Activated T-helper 17 cell treated with anti-CD3 and anti-CD28 coated beads, Interleukin-2, amount 50 U/mL, for 72 hours (primary cell): ENCODE measurements at regions not wholly inside any gene's neighbourhood (a gene's known extent, or its start where the extent isn't known, plus 50 kb on each side); places are given as distances from the start of the nearest gene placed in this dataset.
"Not testable (repeated sequence)": the region's sequence is repeated elsewhere in the genome, so short reads cannot be mapped to it uniquely, and the experiment has no call there.

Source experiments
- ATAC-seq: fragments of 150-1000 bp; cut with Tn5 transposase; replicated peaks from 2 replicates; pipeline ENCODE4 v1.10.0; 2021; ENCODE audit warnings: mild to moderate bottlenecking, moderate library complexity
- H3K27ac Mint-ChIP-seq: one replicate; pipeline ENCODE4 v1.8.0; 2022; ENCODE audit warnings: mixed read lengths
- H3K27me3 Mint-ChIP-seq: one replicate; pipeline ENCODE4 v1.8.0; 2022; ENCODE audit warnings: mixed read lengths
- H3K36me3 Mint-ChIP-seq: one replicate; pipeline ENCODE4 v1.8.0; 2022; ENCODE audit warnings: low read depth, mild to moderate bottlenecking, mixed read lengths
- H3K4me1 Mint-ChIP-seq: one replicate; pipeline ENCODE4 v1.8.0; 2022; ENCODE audit warnings: mixed read lengths
- H3K4me3 Mint-ChIP-seq: one replicate; pipeline ENCODE4 v1.8.0; 2022; ENCODE audit warnings: mild to moderate bottlenecking, mixed read lengths
- H3K9me3 Mint-ChIP-seq: one replicate; pipeline ENCODE4 v1.8.0; 2022; ENCODE audit warnings: mixed read lengths

DNA sequence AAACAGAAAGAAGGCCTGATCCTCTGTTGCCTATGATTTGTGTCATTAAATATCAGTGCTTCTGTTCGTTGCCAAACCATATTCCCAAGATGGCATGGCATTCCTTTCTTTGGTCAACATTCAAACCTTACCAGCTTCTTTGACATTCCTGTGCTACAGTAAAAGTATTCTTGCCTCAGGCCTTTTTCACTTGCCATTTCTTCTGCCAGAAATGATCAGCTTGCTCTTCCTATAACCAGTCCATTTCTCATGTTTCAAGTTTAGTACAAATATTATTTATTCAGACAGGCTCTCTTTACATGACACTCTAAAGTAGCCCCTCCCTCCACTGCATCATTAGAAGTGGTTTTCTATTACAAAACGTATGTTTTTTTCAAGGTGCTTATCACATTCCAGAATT lies 278.3 kb downstream of the KCNJ2 start:
- no peak overlapping the region for H3K27ac Mint-ChIP-seq
- no peaks in the 10 kb centered on the region for H3K4me1 Mint-ChIP-seq
- H3K36me3 Mint-ChIP-seq: no peaks in the 10 kb centered on the region
- ATAC-seq: no peak
- no peak overlapping the region for H3K4me3 Mint-ChIP-seq
- H3K9me3 Mint-ChIP-seq: no peaks in the 10 kb centered on the region
- no peaks in the 10 kb centered on the region for H3K27me3 Mint-ChIP-seq

DNA sequence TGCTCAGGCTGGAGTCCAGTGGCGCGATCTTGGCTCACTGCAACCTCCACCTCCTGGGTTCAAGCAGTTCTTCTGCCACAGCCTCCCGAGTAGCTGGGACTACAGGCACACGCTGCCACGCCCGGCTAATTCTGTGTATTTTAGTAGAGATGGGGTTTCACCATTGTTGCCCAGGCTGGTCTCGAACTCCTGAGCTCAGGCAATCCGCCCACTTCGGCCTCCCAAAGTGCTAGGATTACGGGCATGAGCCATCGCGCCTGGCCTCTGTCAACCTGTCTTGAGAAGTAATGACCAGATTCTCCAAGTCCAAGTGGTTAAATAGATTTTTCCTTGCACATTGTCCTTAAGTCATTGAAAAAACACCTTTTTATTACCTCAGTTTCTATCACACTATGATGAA lies 283.7 kb downstream of the KCNJ2 start:
- H3K27me3 Mint-ChIP-seq, H3K4me3 Mint-ChIP-seq, H3K9me3 Mint-ChIP-seq, H3K4me1 Mint-ChIP-seq, H3K36me3 Mint-ChIP-seq, ATAC-seq, H3K27ac Mint-ChIP-seq: not testable (repeated sequence)

DNA sequence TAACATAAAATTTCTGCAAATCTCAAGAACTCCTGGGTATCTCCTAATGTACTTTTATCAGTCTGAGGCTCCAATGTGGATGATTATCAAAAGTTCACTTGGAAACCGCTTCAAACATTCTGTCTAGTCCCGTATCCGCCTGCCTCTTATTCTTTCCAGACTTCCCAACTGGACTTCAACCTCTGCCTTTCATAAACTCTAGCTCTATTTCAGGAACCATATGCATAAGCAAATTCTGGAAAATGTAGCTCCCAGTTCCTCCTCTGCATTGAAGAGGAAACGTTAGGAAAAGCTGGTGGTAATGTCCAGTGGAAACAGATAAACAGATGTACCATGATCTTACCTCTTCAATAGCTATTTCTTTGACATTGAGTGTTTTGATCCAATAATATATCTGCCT lies 285.0 kb downstream of the KCNJ2 start:
- H3K9me3 Mint-ChIP-seq: peaks cover 6% of the 10 kb centered on the region
- H3K4me3 Mint-ChIP-seq: no peak overlapping the region
- no peaks in the 10 kb centered on the region for H3K36me3 Mint-ChIP-seq
- ATAC-seq: no peak
- H3K27ac Mint-ChIP-seq: no peak overlapping the region
- H3K27me3 Mint-ChIP-seq: peaks cover 3% of the 10 kb centered on the region
- H3K4me1 Mint-ChIP-seq: no peaks in the 10 kb centered on the region

DNA sequence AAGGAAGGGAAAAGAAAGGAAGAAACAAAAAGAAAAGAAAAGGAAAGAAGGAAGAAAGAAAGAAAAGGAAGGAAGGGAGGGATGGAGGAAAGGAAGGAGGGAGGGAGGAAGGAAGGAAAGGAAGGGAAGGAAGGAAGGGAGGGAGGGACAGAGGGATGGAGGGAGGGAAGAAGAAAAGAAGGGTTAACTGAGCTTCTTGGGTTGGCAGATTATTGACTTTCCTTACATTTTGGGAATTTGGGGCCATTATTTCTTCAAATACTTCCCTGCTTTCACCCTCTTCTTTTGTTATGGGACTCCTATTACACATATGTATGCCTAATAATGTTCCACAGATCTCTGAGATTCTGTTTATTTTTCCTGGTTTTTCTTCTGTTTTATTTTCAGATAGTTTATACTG lies 285.6 kb downstream of the KCNJ2 start:
- Mint-ChIP-seq H3K36me3 (no peaks in the 10 kb centered on the region), H3K27me3 (peaks cover 3% of the 10 kb centered on the region), H3K9me3 (peaks cover 6% of the 10 kb centered on the region), H3K4me1 (no peaks in the 10 kb centered on the region), H3K27ac (no peak overlapping the region), H3K4me3 (no peak overlapping the region)
- ATAC-seq: no peak

DNA sequence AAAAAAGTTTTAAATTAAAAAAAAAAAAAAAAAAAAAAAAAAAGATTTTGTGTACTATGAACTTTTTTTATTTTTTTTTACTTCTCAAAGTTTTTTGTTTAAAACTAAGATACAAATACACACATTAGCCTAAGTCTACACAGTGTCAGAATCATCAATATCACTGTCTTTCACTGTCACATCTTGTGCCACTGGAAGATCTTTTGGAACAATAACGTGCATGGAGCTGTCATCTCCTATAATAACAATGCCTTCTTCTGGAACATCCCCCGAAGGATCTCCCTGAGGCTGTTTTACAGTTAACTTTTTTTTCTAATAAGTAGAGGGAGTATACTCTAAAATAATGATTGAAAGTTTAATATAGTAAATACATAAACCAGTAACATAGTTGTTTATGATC lies 295.7 kb downstream of the KCNJ2 start:
- Mint-ChIP-seq H3K27ac (no peak overlapping the region), H3K36me3 (no peaks in the 10 kb centered on the region), H3K27me3 (no peaks in the 10 kb centered on the region), H3K9me3 (no peaks in the 10 kb centered on the region), H3K4me3 (no peak overlapping the region), H3K4me1 (no peaks in the 10 kb centered on the region)
- no peak for ATAC-seq

DNA sequence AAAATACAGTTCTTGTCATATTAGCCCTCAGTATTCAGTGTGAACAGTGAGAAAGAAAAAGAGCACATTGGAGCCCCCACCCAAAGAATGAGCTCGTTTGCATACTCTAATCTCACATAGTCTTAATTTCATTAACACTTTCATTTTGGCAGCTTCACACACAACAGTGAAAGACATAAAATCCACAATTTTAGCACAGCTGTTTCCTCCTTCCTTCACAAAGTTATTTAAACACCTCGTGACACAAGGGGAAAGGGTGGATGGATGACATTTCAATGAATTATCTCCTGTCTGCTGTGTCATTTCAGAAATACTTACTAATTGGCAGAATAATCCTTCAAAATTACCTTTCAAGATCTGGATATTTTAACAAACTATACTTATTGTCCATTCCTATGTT lies 299.3 kb downstream of the KCNJ2 start:
- Mint-ChIP-seq H3K27me3 (no peaks in the 10 kb centered on the region), H3K4me1 (no peaks in the 10 kb centered on the region), H3K9me3 (no peaks in the 10 kb centered on the region), H3K27ac (no peak overlapping the region), H3K36me3 (no peaks in the 10 kb centered on the region), H3K4me3 (no peak overlapping the region)
- ATAC-seq: no peak

DNA sequence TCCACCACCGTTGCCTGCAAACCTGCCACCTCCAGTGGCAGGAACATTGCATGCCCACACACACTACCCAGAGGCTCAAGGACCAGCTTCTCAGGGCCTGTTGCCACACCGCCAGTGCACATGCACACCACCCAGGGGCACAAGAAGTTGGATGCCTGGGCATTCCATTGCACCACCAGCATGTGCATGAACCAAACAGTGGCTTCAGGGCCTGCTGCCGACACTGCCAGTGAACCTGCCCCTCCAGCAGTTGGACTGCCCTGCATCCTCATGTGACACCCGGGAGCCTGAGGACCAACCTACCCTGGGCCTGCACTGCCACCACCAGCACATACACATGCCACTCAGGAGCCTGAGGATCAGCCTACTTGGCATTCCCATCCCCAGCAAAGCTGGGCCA lies 303.7 kb downstream of the KCNJ2 start:
- Mint-ChIP-seq H3K9me3 (peaks cover 4% of the 10 kb centered on the region), H3K27ac (no peak overlapping the region), H3K36me3 (no peaks in the 10 kb centered on the region), H3K4me3 (no peak overlapping the region), H3K4me1 (no peaks in the 10 kb centered on the region), H3K27me3 (no peaks in the 10 kb centered on the region)
- no peak for ATAC-seq

DNA sequence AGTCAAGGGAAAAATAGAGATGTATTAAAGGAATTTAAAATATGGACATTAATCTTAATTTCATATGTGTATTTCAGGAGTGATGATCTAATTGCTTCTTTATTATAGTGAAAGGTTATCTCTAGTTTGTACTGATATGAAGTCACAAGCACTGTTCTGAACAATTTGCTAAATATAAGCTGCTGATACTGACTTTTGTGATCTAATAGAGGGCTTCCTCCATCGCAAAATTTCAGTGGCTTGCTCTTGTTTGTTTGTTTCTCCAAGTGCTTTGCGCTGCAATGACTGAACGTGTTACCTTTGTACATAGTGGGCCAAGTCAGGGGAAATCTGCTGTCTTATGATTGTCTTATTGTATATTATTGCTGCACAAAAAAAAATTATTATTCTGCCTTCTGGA lies 307.0 kb downstream of the KCNJ2 start:
- Mint-ChIP-seq H3K4me1 (no peaks in the 10 kb centered on the region), H3K9me3 (peaks cover 4% of the 10 kb centered on the region), H3K4me3 (no peak overlapping the region), H3K27me3 (no peaks in the 10 kb centered on the region), H3K27ac (no peak overlapping the region), H3K36me3 (no peaks in the 10 kb centered on the region)
- no peak for ATAC-seq

DNA sequence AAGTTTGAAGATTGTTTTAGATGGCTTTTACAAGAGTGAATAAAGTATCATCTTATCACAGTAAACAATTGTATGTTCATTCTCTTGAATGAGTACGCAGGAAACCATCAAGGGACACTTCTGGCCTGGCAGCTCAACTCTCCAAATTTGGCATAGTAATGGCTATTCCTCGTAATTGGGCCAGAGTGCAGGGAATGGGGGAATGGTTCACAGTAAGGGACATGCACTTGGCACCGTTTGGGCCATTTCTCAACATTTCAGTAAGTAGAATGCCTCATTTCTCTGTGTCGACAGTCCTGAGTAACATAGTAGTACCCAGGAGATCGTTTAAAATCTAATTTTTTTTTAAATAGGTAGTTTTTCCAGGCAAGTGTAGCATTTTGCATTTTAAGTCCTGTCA lies 309.6 kb downstream of the KCNJ2 start:
- Mint-ChIP-seq H3K4me3 (no peak overlapping the region), H3K27me3 (no peaks in the 10 kb centered on the region), H3K9me3 (peaks cover 10% of the 10 kb centered on the region), H3K27ac (no peak overlapping the region), H3K36me3 (no peaks in the 10 kb centered on the region), H3K4me1 (no peaks in the 10 kb centered on the region)
- ATAC-seq: no peak

DNA sequence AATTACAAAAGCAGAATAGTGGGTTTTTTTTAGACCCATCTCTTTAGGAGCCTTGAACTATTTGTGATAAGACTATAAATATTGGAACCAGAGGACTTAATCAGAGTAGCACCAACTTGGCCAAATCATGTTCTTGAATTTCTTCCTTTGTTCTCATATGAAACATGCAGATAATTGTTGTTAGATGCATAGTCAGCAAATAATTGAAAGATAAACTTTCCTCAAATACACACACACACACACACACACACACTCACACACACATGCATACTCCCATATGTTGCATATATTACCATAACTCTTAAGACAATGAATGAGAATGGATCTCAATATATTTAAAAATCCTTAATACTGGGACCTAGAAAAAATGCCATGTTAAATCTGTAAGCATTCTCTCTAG lies 310.4 kb downstream of the KCNJ2 start:
- Mint-ChIP-seq H3K27me3 (no peaks in the 10 kb centered on the region), H3K27ac (no peak overlapping the region), H3K9me3 (peaks cover 5% of the 10 kb centered on the region), H3K4me1 (no peaks in the 10 kb centered on the region), H3K36me3 (no peaks in the 10 kb centered on the region), H3K4me3 (no peak overlapping the region)
- ATAC-seq: no peak

DNA sequence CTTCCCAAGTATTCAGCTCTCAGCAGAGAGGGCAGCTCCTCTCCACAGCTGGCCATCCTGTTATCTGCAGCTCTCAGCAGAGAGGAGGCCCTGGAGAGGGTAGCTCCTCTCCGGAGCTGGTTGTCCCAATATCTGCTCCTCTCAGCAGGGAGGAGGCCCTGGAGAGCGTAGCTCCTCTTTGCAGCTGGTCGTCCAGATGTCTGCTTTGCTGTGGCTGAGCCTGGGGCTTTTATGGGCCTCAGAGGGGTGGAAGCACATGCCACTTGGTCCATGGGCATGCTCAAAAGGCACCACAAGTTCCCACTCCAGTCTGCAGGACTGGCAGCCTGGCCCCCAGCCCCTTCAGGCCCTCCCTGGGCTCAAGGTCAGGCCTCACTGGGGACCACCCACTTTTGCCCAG lies 314.3 kb downstream of the KCNJ2 start:
- H3K27me3 Mint-ChIP-seq: no peaks in the 10 kb centered on the region
- peaks cover 5% of the 10 kb centered on the region for H3K9me3 Mint-ChIP-seq
- no peak overlapping the region for H3K4me3 Mint-ChIP-seq
- no peak overlapping the region for H3K27ac Mint-ChIP-seq
- no peaks in the 10 kb centered on the region for H3K36me3 Mint-ChIP-seq
- no peaks in the 10 kb centered on the region for H3K4me1 Mint-ChIP-seq
- no peak for ATAC-seq

DNA sequence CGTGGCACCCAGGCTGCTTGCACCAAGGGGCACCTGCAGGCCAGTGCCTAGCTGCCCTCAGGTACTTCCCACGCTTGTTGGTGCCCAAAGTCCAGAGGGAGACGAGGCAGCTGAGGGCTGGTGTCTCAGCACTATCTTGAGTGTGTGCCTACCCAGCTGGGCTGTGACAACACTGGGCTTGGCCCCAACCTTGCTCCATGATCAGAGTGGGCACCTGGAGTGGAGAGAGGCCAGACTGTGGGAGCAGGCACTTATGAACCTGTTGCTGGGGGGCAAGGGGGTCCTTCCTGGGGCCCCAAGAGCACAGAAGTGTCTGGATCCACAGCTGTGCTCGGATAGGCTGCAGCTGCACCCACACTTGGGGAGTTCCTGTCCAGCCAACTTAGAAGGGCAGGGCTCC lies 314.7 kb downstream of the KCNJ2 start:
- H3K4me3 Mint-ChIP-seq: no peak overlapping the region
- ATAC-seq: no peak
- H3K4me1 Mint-ChIP-seq: no peaks in the 10 kb centered on the region
- peaks cover 5% of the 10 kb centered on the region for H3K9me3 Mint-ChIP-seq
- no peaks in the 10 kb centered on the region for H3K27me3 Mint-ChIP-seq
- H3K27ac Mint-ChIP-seq: no peak overlapping the region
- H3K36me3 Mint-ChIP-seq: no peaks in the 10 kb centered on the region

DNA sequence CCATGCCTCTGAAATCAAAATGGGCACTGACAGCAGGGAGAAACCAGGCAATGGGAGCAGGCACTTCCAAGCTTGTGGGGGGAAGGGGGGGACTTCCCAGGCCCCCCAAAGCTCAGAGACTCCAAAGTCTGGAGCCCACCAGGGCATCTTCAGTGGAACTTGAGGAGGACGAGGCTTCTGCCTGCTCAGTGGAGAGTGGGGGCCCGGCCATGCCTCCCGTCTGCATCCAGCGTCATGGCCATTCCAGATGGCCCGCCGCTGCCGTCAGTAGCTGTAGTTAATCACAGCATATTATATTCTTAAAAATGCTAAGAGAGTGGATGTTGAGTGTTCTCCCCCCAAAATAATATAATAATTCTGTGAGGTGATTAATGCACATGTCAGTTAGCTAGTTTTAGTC lies 315.2 kb downstream of the KCNJ2 start:
- Mint-ChIP-seq H3K27me3 (no peaks in the 10 kb centered on the region), H3K27ac (no peak overlapping the region)
- ATAC-seq: no peak

DNA sequence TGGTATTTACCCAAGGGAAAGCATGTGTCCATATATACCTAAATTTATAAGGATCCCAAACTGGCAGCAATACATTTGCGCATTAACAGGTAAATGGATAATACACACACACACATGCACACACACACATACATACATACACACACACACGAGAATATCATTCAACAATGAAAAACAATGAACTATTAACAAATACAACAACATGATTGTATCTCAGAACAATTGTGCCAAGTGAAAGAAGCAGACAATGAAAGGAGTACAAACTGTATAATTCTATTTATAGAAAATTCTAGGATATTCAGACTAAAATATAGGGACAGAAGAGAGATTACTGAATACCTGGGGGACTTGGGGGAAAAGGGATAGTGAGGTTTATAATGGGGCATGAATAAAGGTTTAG lies 323.0 kb downstream of the KCNJ2 start:
- Mint-ChIP-seq H3K9me3 (no peaks in the 10 kb centered on the region), H3K4me3 (no peak overlapping the region), H3K36me3 (no peaks in the 10 kb centered on the region), H3K27ac (no peak overlapping the region), H3K4me1 (no peaks in the 10 kb centered on the region), H3K27me3 (peaks cover 9% of the 10 kb centered on the region)
- no peak for ATAC-seq

More for the DNA sequence above, 315.2 kb downstream of the KCNJ2 start:
- Mint-ChIP-seq H3K36me3 (no peaks in the 10 kb centered on the region), H3K4me1 (no peaks in the 10 kb centered on the region), H3K9me3 (peaks cover 5% of the 10 kb centered on the region), H3K4me3 (no peak overlapping the region)

DNA sequence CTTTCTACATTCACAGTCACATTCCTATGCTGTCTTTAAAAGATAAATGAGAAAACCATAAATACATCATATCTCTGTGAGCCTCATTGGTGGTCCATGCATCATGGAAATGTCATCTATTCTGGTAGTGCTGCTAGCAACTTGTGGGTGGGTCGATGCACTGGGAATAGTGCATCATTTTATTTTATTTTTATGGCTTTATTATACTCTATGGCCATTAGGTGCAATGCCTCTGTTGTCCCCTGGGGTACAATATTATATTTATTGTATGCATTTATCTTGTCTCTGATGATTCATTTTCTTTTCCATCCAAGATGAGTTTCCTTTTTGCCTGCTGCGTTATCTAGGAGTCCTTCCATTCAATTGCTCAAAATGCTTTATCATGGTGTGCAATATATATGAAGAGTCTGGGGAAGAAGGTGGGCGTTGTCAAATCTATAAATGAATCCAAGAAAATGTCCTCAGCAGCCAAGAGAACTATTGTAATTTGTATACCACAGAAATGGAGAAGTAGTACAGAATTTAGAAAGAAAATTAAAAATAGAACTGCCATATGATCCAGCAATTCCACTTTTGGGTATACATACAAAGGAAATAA lies 324.0 kb downstream of the KCNJ2 start:
- no peaks in the 10 kb centered on the region for H3K36me3 Mint-ChIP-seq
- no peak for ATAC-seq
- H3K4me3 Mint-ChIP-seq: no peak overlapping the region
- H3K4me1 Mint-ChIP-seq: no peaks in the 10 kb centered on the region
- no peak overlapping the region for H3K27ac Mint-ChIP-seq
- no peaks in the 10 kb centered on the region for H3K9me3 Mint-ChIP-seq
- peaks cover 9% of the 10 kb centered on the region for H3K27me3 Mint-ChIP-seq

DNA sequence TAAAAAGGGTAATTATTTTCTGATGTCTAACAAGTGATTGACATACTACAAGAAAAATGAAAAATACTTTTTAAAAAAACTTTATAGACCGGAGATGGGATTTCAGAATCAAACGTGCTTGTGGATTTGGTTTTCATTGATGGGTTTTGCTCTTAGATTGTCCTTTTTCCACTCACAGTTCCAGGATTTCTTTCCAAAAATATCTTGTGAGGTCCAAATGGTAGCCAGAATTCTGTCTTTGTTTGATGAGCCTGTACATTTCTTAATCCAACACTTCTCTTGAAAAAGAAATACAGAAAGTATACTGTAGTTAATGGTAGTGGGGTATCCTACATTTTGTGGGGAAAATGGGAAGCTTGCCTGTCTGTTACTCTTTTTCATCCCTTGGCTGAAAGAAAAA lies 329.3 kb downstream of the KCNJ2 start:
- H3K36me3 Mint-ChIP-seq: no peaks in the 10 kb centered on the region
- no peak for ATAC-seq
- H3K27ac Mint-ChIP-seq: no peak overlapping the region
- H3K9me3 Mint-ChIP-seq: no peaks in the 10 kb centered on the region
- H3K4me1 Mint-ChIP-seq: no peaks in the 10 kb centered on the region
- H3K4me3 Mint-ChIP-seq: no peak overlapping the region
- peaks cover 7% of the 10 kb centered on the region for H3K27me3 Mint-ChIP-seq
